ENCODE measurements at regions not wholly inside any gene's neighbourhood (a gene's known extent, or its start where the extent isn't known, plus 50 kb on each side); places are given as distances from the start of the nearest gene placed in this dataset.

- no peaks in the 10 kb centered on the region; the same call in 1 of the 2 replicates for H3K9me2 ChIP-seq (ENCODE audit: insufficient read depth)
- H3F3A ChIP-seq (ENCODE audit: insufficient read depth, low read depth) = peaks cover 10% of the 10 kb centered on the region
- no peak overlapping the region for H3K4me3 ChIP-seq
- no peak for DNase-seq
- ChIA-PET CTCF (interaction anchor here (0.6 kb wide), 2 partner anchors 69 to 440 kb away, joined by 3 read pairs; no protein-coding TSS in a partner anchor), POLR2A (ENCODE audit: unreplicated experiment) (interaction anchor here (0.6 kb wide), 1 partner anchor 12 kb away, joined by 3 read pairs; no protein-coding TSS in a partner anchor)
- no peaks in the 10 kb centered on the region for H3K36me3 ChIP-seq (ENCODE audit: low read depth)
- intact Hi-C loops (cut with micrococcal nuclease; ENCODE audit: unreplicated experiment) = no loop called here
- no peaks in the 10 kb centered on the region for H4K20me1 ChIP-seq (ENCODE audit: insufficient read depth)
- no peak overlapping the region for H2AFZ ChIP-seq
- H3K27ac ChIP-seq = no peak overlapping the region
- TF ChIP-seq, protein P1, sequence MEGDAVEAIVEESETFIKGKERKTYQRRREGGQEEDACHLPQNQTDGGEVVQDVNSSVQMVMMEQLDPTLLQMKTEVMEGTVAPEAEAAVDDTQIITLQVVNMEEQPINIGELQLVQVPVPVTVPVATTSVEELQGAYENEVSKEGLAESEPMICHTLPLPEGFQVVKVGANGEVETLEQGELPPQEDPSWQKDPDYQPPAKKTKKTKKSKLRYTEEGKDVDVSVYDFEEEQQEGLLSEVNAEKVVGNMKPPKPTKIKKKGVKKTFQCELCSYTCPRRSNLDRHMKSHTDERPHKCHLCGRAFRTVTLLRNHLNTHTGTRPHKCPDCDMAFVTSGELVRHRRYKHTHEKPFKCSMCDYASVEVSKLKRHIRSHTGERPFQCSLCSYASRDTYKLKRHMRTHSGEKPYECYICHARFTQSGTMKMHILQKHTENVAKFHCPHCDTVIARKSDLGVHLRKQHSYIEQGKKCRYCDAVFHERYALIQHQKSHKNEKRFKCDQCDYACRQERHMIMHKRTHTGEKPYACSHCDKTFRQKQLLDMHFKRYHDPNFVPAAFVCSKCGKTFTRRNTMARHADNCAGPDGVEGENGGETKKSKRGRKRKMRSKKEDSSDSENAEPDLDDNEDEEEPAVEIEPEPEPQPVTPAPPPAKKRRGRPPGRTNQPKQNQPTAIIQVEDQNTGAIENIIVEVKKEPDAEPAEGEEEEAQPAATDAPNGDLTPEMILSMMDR (conservative IDR thresholded peaks at IDR 0.05) = no peak
- TF ChIP-seq EZH2 (IDR thresholded peaks at IDR 0.05; ENCODE audit: low read depth) = no peak
- no peak overlapping the region for H3K4me2 ChIP-seq
- H3K27me3 ChIP-seq (ENCODE audit: insufficient read depth, low read depth) = no peaks in the 10 kb centered on the region
- peaks cover 25% of the 10 kb centered on the region for H3K4me1 ChIP-seq (replicated peaks; ENCODE audit: insufficient read depth)
- no peaks in the 10 kb centered on the region for H3K79me2 ChIP-seq (ENCODE audit: low read depth)
- BruUV-seq (replicated peaks) = no TSS peak
- H3K9me3 ChIP-seq (ENCODE audit: insufficient read depth, low read depth) = no peaks in the 10 kb centered on the region; the same call in none of the 2 replicates
Observed at GRCh38 chr3:168883145-168883544, 780.4 kb downstream of the MECOM start.

GRCh38 chr3:168881804-168882203 lies 781.7 kb downstream of the MECOM start:
- BruUV-seq (replicated peaks) = no TSS peak

DNA sequence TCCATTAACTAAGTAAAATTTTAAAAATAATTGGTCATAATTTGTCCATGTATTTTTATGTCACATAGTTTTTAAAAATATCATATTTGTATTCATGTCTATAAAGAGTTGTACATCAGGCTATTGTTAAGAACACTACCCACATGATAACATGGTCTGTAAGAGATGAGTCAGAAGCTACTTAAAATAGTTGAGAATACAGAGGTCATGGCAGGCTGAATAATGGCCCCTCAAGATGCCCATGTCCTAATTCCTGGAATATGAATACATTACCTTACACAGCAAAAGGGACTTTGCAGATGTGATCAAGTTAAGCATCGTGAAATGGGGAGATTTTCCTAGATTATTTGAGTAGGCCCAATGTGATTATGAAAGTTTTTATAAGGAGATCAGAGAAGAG lies 782.9 kb upstream of the GOLIM4 start:
- Histone ChIP-seq H3K4me1 (replicated peaks; ENCODE audit: insufficient read depth) (peaks cover 34% of the 10 kb centered on the region), H3K27me3 (ENCODE audit: insufficient read depth, low read depth) (no peaks in the 10 kb centered on the region), H4K20me1 (ENCODE audit: insufficient read depth) (no peaks in the 10 kb centered on the region), H3K36me3 (ENCODE audit: low read depth) (no peaks in the 10 kb centered on the region), H3F3A (ENCODE audit: insufficient read depth, low read depth) (peaks cover 18% of the 10 kb centered on the region), H3K4me3 (no peak overlapping the region), H3K9me3 (ENCODE audit: insufficient read depth, low read depth) (no peaks in the 10 kb centered on the region; the same call in none of the 2 replicates), H3K79me2 (ENCODE audit: low read depth) (no peaks in the 10 kb centered on the region), H3K9me2 (ENCODE audit: insufficient read depth) (no peaks in the 10 kb centered on the region; the same call in 1 of the 2 replicates), H3K27ac (peak overlapping the region; percentile 61), H2AFZ (no peak overlapping the region), H3K4me2 (peak overlapping the region; percentile 50)
- no peak for TF ChIP-seq EZH2 (IDR thresholded peaks at IDR 0.05; ENCODE audit: low read depth)
- TF ChIP-seq, protein P1 (conservative IDR thresholded peaks at IDR 0.05) = no peak
- no TSS peak for BruUV-seq (replicated peaks)
- intact Hi-C loops (cut with micrococcal nuclease; ENCODE audit: unreplicated experiment) = loop anchor here (2.0 to 5.0 kb wide), 6 partner anchors 72 to 784 kb away; partner anchors contain the start of gene MECOM
- peak in 1 of 2 experiments; percentile 65 for DNase-seq
- CTCF ChIA-PET = interaction anchor here (0.6 to 1.0 kb wide), 2 partner anchors 73 to 633 kb away, joined by 5 read pairs; no protein-coding TSS in a partner anchor
- POLR2A ChIA-PET (ENCODE audit: unreplicated experiment) = no interaction called here

More at GRCh38 chr3:168881804-168882203, 781.7 kb downstream of the MECOM start:
- ChIA-PET POLR2A (ENCODE audit: unreplicated experiment) (no interaction called here), CTCF (interaction anchor here (0.6 kb wide), 1 partner anchor 1954 kb away, joined by 10 read pairs; no protein-coding TSS in a partner anchor)
- H3K9me3 ChIP-seq (ENCODE audit: insufficient read depth, low read depth) = no peaks in the 10 kb centered on the region; the same call in none of the 2 replicates
- intact Hi-C loops (cut with micrococcal nuclease; ENCODE audit: unreplicated experiment) = no loop called here
- no peak for DNase-seq
- H2AFZ ChIP-seq = no peak overlapping the region
- no peaks in the 10 kb centered on the region for H4K20me1 ChIP-seq (ENCODE audit: insufficient read depth)
- no peak overlapping the region for H3K4me3 ChIP-seq
- H3K9me2 ChIP-seq (ENCODE audit: insufficient read depth) = no peaks in the 10 kb centered on the region; the same call in 1 of the 2 replicates
- TF ChIP-seq EZH2 (IDR thresholded peaks at IDR 0.05; ENCODE audit: low read depth) = no peak
- no peak overlapping the region for H3K4me2 ChIP-seq
- no peak overlapping the region for H3K27ac ChIP-seq
- H3F3A ChIP-seq (ENCODE audit: insufficient read depth, low read depth) = peaks cover 18% of the 10 kb centered on the region
- H3K4me1 ChIP-seq (replicated peaks; ENCODE audit: insufficient read depth) = peaks cover 36% of the 10 kb centered on the region
- no peaks in the 10 kb centered on the region for H3K36me3 ChIP-seq (ENCODE audit: low read depth)
- H3K27me3 ChIP-seq (ENCODE audit: insufficient read depth, low read depth) = no peaks in the 10 kb centered on the region
- no peaks in the 10 kb centered on the region for H3K79me2 ChIP-seq (ENCODE audit: low read depth)

All from PC-9 (cell line).